ENCODE measurements at regions not wholly inside any gene's neighbourhood (a gene's known extent, or its start where the extent isn't known, plus 50 kb on each side); places are given as distances from the start of the nearest gene placed in this dataset.
A peak's percentile ranks its signal among the peaks of the same experiment; 100 is the strongest.

DNA sequence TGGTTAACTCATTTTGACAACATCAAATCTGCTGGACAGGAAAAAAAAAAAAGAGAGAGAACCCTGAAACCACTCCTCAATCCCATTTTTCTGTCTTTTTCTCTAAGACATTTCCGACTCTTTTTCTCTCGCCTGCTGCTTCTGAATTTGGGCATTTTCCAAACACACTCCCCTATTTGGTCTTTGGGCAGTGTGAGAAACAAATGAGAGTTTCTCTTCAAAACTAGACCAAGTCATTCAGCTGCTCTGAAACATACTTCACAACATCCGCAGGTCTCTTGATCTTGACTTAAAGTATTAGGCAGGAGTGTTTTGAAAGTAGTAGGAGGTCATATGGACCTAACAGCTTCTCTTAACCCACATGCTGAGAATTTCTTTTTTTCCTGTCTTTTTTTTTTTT, 364.8 kb upstream of the ESRRG start:
- DNase-seq (ENCODE audit: low spot score): no peak
- no peak overlapping the region for H3K27ac ChIP-seq (replicated peaks; ENCODE audit: low read length)
- no peaks in the 10 kb centered on the region for H3K79me1 ChIP-seq (ENCODE audit: low read depth, low read length)
- peaks cover 4 to 13% of the 10 kb centered on the region in 2 donors for H3K4me1 ChIP-seq (ENCODE audit: control insufficient read depth in 2 of 2, insufficient read depth in 1 of 2, low read depth in 1 of 2, low read length in 2 of 2)
- no peak overlapping the region for H2BK15ac ChIP-seq (ENCODE audit: low read length)
- H4K8ac ChIP-seq (ENCODE audit: low read depth, low read length): no peak overlapping the region
- no peak overlapping the region for H3K4me3 ChIP-seq (ENCODE audit: low read length in 2 of 2)
- no peaks in the 10 kb centered on the region for H3K9me3 ChIP-seq (replicated peaks in 1 of 2; ENCODE audit: control insufficient read depth in 2 of 2, insufficient read depth in 1 of 2, low read depth in 1 of 2, low read length in 2 of 2)
- H3K36me3 ChIP-seq (replicated peaks in 1 of 2; ENCODE audit: control insufficient read depth in 2 of 2, insufficient read depth in 2 of 2, low read length in 2 of 2): no peaks in the 10 kb centered on the region
- H2BK120ac ChIP-seq (ENCODE audit: low read depth, low read length): no peak overlapping the region
- H2BK12ac ChIP-seq (ENCODE audit: low read length): no peak overlapping the region
- no peak overlapping the region for H3K14ac ChIP-seq (ENCODE audit: low read length)
- no peak overlapping the region for H3K18ac ChIP-seq (ENCODE audit: low read length)
- H3K4ac ChIP-seq (ENCODE audit: low read length): no peak overlapping the region
- no CpG with 5 or more reads among the region's 3 CpGs for WGBS, 2 donors (ENCODE audit: extremely low coverage in 2 of 2, insufficient read length in 2 of 2, insufficient replicate concordance in 1 of 2)
- no peak overlapping the region for H3K9ac ChIP-seq (ENCODE audit: low read depth, low read length, poor library complexity)
- H3K23ac ChIP-seq (ENCODE audit: low read depth, low read length, poor library complexity): no peak overlapping the region
- H2AFZ ChIP-seq (ENCODE audit: low read length): peak overlapping the region; percentile 59
- H2BK5ac ChIP-seq (ENCODE audit: low read length): no peak overlapping the region
- H3K27me3 ChIP-seq (ENCODE audit: control insufficient read depth in 3 of 3, insufficient read depth in 3 of 3, low read depth in 1 of 3, low read length in 3 of 3): peaks cover 0 to 4% (median 0%) of the 10 kb centered on the region in 3 experiments
- no peak overlapping the region for H4K91ac ChIP-seq (ENCODE audit: low read depth, low read length, poor library complexity)
- no peak overlapping the region for H3K4me2 ChIP-seq (ENCODE audit: insufficient read depth, low read length, poor library complexity, severe bottlenecking)
- H2AK5ac ChIP-seq (ENCODE audit: low read depth, low read length): no peak overlapping the region

DNA sequence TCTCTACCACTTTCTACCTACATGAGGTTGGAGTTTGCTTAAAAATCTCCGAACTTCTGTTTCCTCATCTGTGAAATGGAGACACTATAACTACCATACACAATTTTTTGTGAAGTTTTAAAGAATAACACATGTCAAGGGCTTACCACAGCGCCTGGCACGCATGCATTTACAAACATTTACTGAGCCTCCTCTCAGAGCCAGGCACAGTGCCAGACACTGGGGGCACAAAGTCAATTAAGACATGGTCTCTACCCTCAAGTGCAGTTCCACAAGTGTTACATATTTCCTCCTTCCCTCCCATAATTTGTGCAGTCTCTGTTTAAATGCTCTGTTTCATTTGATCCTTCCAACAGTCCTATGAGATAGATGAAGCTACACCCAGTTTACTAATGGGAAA, 356.4 kb upstream of the ESRRG start:
- H3K79me1 ChIP-seq (ENCODE audit: low read depth, low read length): no peaks in the 10 kb centered on the region
- no peak overlapping the region for H3K4ac ChIP-seq (ENCODE audit: low read length)
- H2BK15ac ChIP-seq (ENCODE audit: low read length): no peak overlapping the region
- H3K4me3 ChIP-seq (ENCODE audit: low read length in 2 of 2): no peak overlapping the region
- no CpG with 5 or more reads among the region's 3 CpGs for WGBS, 2 donors (ENCODE audit: extremely low coverage in 2 of 2, insufficient read length in 2 of 2, insufficient replicate concordance in 1 of 2)
- H3K9me3 ChIP-seq (replicated peaks in 1 of 2; ENCODE audit: control insufficient read depth in 2 of 2, insufficient read depth in 1 of 2, low read depth in 1 of 2, low read length in 2 of 2): no peaks in the 10 kb centered on the region
- no peak overlapping the region for H3K23ac ChIP-seq (ENCODE audit: low read depth, low read length, poor library complexity)
- no peak overlapping the region for H3K18ac ChIP-seq (ENCODE audit: low read length)
- H3K14ac ChIP-seq (ENCODE audit: low read length): no peak overlapping the region
- H4K8ac ChIP-seq (ENCODE audit: low read depth, low read length): no peak overlapping the region
- no peak for DNase-seq (ENCODE audit: low spot score)
- H2AK5ac ChIP-seq (ENCODE audit: low read depth, low read length): no peak overlapping the region
- peaks cover 4 to 20% of the 10 kb centered on the region in 2 donors for H3K4me1 ChIP-seq (ENCODE audit: control insufficient read depth in 2 of 2, insufficient read depth in 1 of 2, low read depth in 1 of 2, low read length in 2 of 2)
- no peak overlapping the region for H2AFZ ChIP-seq (ENCODE audit: low read length)
- H2BK120ac ChIP-seq (ENCODE audit: low read depth, low read length): no peak overlapping the region
- H3K27ac ChIP-seq (replicated peaks; ENCODE audit: low read length): no peak overlapping the region
- H3K27me3 ChIP-seq (ENCODE audit: control insufficient read depth in 3 of 3, insufficient read depth in 3 of 3, low read depth in 1 of 3, low read length in 3 of 3): no peaks in the 10 kb centered on the region
- H3K36me3 ChIP-seq (replicated peaks in 1 of 2; ENCODE audit: control insufficient read depth in 2 of 2, insufficient read depth in 2 of 2, low read length in 2 of 2): no peaks in the 10 kb centered on the region
- no peak overlapping the region for H3K4me2 ChIP-seq (ENCODE audit: insufficient read depth, low read length, poor library complexity, severe bottlenecking)
- H2BK5ac ChIP-seq (ENCODE audit: low read length): no peak overlapping the region
- no peak overlapping the region for H4K91ac ChIP-seq (ENCODE audit: low read depth, low read length, poor library complexity)
- no peak overlapping the region for H3K9ac ChIP-seq (ENCODE audit: low read depth, low read length, poor library complexity)
- H2BK12ac ChIP-seq (ENCODE audit: low read length): no peak overlapping the region

GRCh38 chr1:217078959-217079358, 355.7 kb upstream of the ESRRG start:
- Histone ChIP-seq H2BK120ac (ENCODE audit: low read depth, low read length) (no peak overlapping the region), H3K4me1 (ENCODE audit: control insufficient read depth in 2 of 2, insufficient read depth in 1 of 2, low read depth in 1 of 2, low read length in 2 of 2) (peaks cover 4 to 20% of the 10 kb centered on the region in 2 donors), H3K27ac (replicated peaks; ENCODE audit: low read length) (no peak overlapping the region), H2BK12ac (ENCODE audit: low read length) (no peak overlapping the region), H3K4me2 (ENCODE audit: insufficient read depth, low read length, poor library complexity, severe bottlenecking) (no peak overlapping the region), H4K8ac (ENCODE audit: low read depth, low read length) (no peak overlapping the region), H3K23ac (ENCODE audit: low read depth, low read length, poor library complexity) (no peak overlapping the region), H4K91ac (ENCODE audit: low read depth, low read length, poor library complexity) (no peak overlapping the region), H3K14ac (ENCODE audit: low read length) (no peak overlapping the region), H2BK5ac (ENCODE audit: low read length) (no peak overlapping the region), H3K9ac (ENCODE audit: low read depth, low read length, poor library complexity) (no peak overlapping the region), H3K79me1 (ENCODE audit: low read depth, low read length) (no peaks in the 10 kb centered on the region), H2AFZ (ENCODE audit: low read length) (peak overlapping the region; percentile 75), H2BK15ac (ENCODE audit: low read length) (no peak overlapping the region), H3K4ac (ENCODE audit: low read length) (no peak overlapping the region), H3K4me3 (ENCODE audit: low read length in 2 of 2) (no peak overlapping the region), H3K27me3 (ENCODE audit: control insufficient read depth in 3 of 3, insufficient read depth in 3 of 3, low read depth in 1 of 3, low read length in 3 of 3) (no peaks in the 10 kb centered on the region), H3K18ac (ENCODE audit: low read length) (no peak overlapping the region), H3K9me3 (replicated peaks in 1 of 2; ENCODE audit: control insufficient read depth in 2 of 2, insufficient read depth in 1 of 2, low read depth in 1 of 2, low read length in 2 of 2) (no peaks in the 10 kb centered on the region), H2AK5ac (ENCODE audit: low read depth, low read length) (no peak overlapping the region), H3K36me3 (replicated peaks in 1 of 2; ENCODE audit: control insufficient read depth in 2 of 2, insufficient read depth in 2 of 2, low read length in 2 of 2) (no peaks in the 10 kb centered on the region)
- no peak for DNase-seq (ENCODE audit: low spot score)
- WGBS, 2 donors (ENCODE audit: extremely low coverage in 2 of 2, insufficient read length in 2 of 2, insufficient replicate concordance in 1 of 2): no CpG with 5 or more reads among the region's 1 CpG

DNA sequence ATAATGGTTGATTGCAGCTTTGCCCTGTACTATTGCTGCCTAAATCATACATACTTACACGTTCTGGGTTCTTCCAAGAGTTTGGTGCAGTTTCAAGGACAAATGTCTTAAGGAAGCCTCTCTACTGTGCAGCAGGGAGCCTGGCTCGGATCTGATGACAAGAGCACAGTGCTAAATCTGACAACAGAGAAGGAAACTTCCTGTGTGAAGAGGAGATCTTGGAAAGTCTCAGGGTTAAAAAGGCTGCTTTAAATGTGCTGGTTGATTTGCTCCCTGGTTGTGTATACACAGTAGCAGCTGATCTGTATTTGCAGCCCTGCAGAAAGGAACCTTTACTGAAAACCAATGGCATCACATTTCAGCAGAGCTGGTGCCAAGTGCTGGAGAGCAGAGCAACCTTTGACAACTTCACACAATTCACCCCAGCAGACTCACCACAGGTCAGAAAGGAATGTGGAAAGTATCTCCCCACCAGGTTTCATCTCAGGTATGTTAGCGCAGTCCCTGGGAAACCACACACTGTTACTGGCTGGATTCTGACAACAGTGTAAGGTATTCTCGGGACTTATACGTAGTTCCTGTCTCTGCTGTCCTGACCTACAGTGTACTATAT, 355.0 kb upstream of the ESRRG start:
- H3K4ac ChIP-seq (ENCODE audit: low read length): no peak overlapping the region
- H3K79me1 ChIP-seq (ENCODE audit: low read depth, low read length): no peaks in the 10 kb centered on the region
- H3K23ac ChIP-seq (ENCODE audit: low read depth, low read length, poor library complexity): no peak overlapping the region
- no peak overlapping the region for H3K9ac ChIP-seq (ENCODE audit: low read depth, low read length, poor library complexity)
- H4K91ac ChIP-seq (ENCODE audit: low read depth, low read length, poor library complexity): no peak overlapping the region
- H3K14ac ChIP-seq (ENCODE audit: low read length): no peak overlapping the region
- no peak overlapping the region for H2AK5ac ChIP-seq (ENCODE audit: low read depth, low read length)
- H2BK120ac ChIP-seq (ENCODE audit: low read depth, low read length): no peak overlapping the region
- H3K27ac ChIP-seq (replicated peaks; ENCODE audit: low read length): no peak overlapping the region
- H2BK5ac ChIP-seq (ENCODE audit: low read length): no peak overlapping the region
- H3K4me1 ChIP-seq (ENCODE audit: control insufficient read depth in 2 of 2, insufficient read depth in 1 of 2, low read depth in 1 of 2, low read length in 2 of 2): peaks cover 4 to 20% of the 10 kb centered on the region in 2 donors
- no CpG with 5 or more reads among the region's 5 CpGs for WGBS, 2 donors (ENCODE audit: extremely low coverage in 2 of 2, insufficient read length in 2 of 2, insufficient replicate concordance in 1 of 2)
- H2BK12ac ChIP-seq (ENCODE audit: low read length): no peak overlapping the region
- H3K18ac ChIP-seq (ENCODE audit: low read length): no peak overlapping the region
- H3K9me3 ChIP-seq (replicated peaks in 1 of 2; ENCODE audit: control insufficient read depth in 2 of 2, insufficient read depth in 1 of 2, low read depth in 1 of 2, low read length in 2 of 2): no peaks in the 10 kb centered on the region
- H3K27me3 ChIP-seq (ENCODE audit: control insufficient read depth in 3 of 3, insufficient read depth in 3 of 3, low read depth in 1 of 3, low read length in 3 of 3): no peaks in the 10 kb centered on the region
- no peak for DNase-seq (ENCODE audit: low spot score)
- no peak overlapping the region for H3K4me2 ChIP-seq (ENCODE audit: insufficient read depth, low read length, poor library complexity, severe bottlenecking)
- H4K8ac ChIP-seq (ENCODE audit: low read depth, low read length): no peak overlapping the region
- H2AFZ ChIP-seq (ENCODE audit: low read length): peak overlapping the region; percentile 75
- no peaks in the 10 kb centered on the region for H3K36me3 ChIP-seq (replicated peaks in 1 of 2; ENCODE audit: control insufficient read depth in 2 of 2, insufficient read depth in 2 of 2, low read length in 2 of 2)
- no peak overlapping the region for H3K4me3 ChIP-seq (ENCODE audit: low read length in 2 of 2)
- H2BK15ac ChIP-seq (ENCODE audit: low read length): no peak overlapping the region

All from neuronal stem cell (in vitro differentiated cells).